IMR-90 (cell line): ENCODE measurements at regions not wholly inside any gene's neighbourhood (a gene's known extent, or its start where the extent isn't known, plus 50 kb on each side); places are given as distances from the start of the nearest gene placed in this dataset.

Experiments used
- ATAC-seq: fragments of 200-7000 bp; cut with Tn5 transposase; 2 replicates; pipeline ENCODE4 v1.9.1; 2020; ENCODE audit warnings: low read depth, mild to moderate bottlenecking, moderate library complexity
- BruUV-seq: library from RNA; stranded (reverse); fragments of 400-500 nt; replicated peaks from 2 replicates; lab custom pipeline; 2021; lab: Mats Ljungman, UMichigan
- CTCF ChIA-PET: fragments of 300-600 bp; formaldehyde crosslinking; extraction: SDS; loops from one replicate; lab custom pipeline; 2021; ENCODE audit warnings: antibody characterized with exemption; lab: Yijun Ruan, JAX
- POLR2A ChIA-PET: fragments of 300-600 bp; sonication (Branson Sonifier 250); formaldehyde crosslinking; loops from one replicate; lab custom pipeline; 2022; ENCODE audit warnings: antibody characterized with exemption; ENCODE audit not compliant: unreplicated experiment; lab: Charles Lee
- DNase-seq: peaks from one replicate; pipeline ENCODE4 v3.0.0; 2013
- H2AFZ ChIP-seq: replicated peaks from 2 replicates; pipeline ENCODE3; 2013; ENCODE audit warnings: low read length, mild to moderate bottlenecking; ENCODE audit not compliant: poor library complexity
- H2AK5ac ChIP-seq: 2 replicates; pipeline ENCODE4 v1.6.1; 2013; ENCODE audit warnings: low read depth, low read length, inconsistent platforms
- H2AK9ac ChIP-seq: replicated peaks from 2 replicates; pipeline ENCODE3; 2013; ENCODE audit warnings: mild to moderate bottlenecking, low read depth, low read length, moderate library complexity; ENCODE audit not compliant: poor library complexity
- H2BK120ac ChIP-seq: 2 replicates; pipeline ENCODE4 v1.6.1; 2013; ENCODE audit warnings: low read depth, low read length, inconsistent platforms
- H2BK15ac ChIP-seq: 3 replicates; pipeline ENCODE4 v1.6.1; 2013; ENCODE audit warnings: low read depth, low read length, inconsistent platforms
- H2BK20ac ChIP-seq: 2 replicates; pipeline ENCODE4 v1.6.1; 2013; ENCODE audit warnings: low read depth, mild to moderate bottlenecking, inconsistent platforms, low read length, moderate library complexity
- H2BK5ac ChIP-seq: 2 replicates; pipeline ENCODE4 v1.6.1; 2013; ENCODE audit warnings: mild to moderate bottlenecking, low read depth, low read length, inconsistent platforms; ENCODE audit not compliant: poor library complexity, severe bottlenecking
- H3K14ac ChIP-seq: replicated peaks from 2 replicates; pipeline ENCODE4 v1.6.1; 2013; ENCODE audit warnings: low read depth, low read length, inconsistent platforms
- H3K18ac ChIP-seq: 2 replicates; pipeline ENCODE4 v1.6.1; 2013; ENCODE audit warnings: low read depth, low read length, control low read depth
- H3K23ac ChIP-seq: 2 replicates; pipeline ENCODE4 v1.6.1; 2013; ENCODE audit warnings: low read depth, low read length, inconsistent platforms
- H3K27ac ChIP-seq: 2 replicates; pipeline ENCODE4 v1.5.1; 2013; ENCODE audit warnings: mild to moderate bottlenecking, control low read depth, low read length; ENCODE audit not compliant: insufficient read depth
- H3K27me3 ChIP-seq: 2 replicates; pipeline ENCODE4 v1.6.1; 2013; ENCODE audit warnings: low read length; ENCODE audit not compliant: control insufficient read depth, insufficient read depth
- H3K36me3 ChIP-seq: 2 replicates; pipeline ENCODE4 v1.6.1; 2013; ENCODE audit warnings: low read length, mixed read lengths; ENCODE audit not compliant: control insufficient read depth, insufficient read depth
- H3K4ac ChIP-seq: 2 replicates; pipeline ENCODE4 v1.6.1; 2013; ENCODE audit warnings: low read depth, low read length, inconsistent platforms
- H3K4me1 ChIP-seq: 2 replicates; pipeline ENCODE4 v1.6.1; 2013; ENCODE audit warnings: low read length, mixed read lengths; ENCODE audit not compliant: control insufficient read depth, insufficient read depth
- H3K4me2 ChIP-seq: 2 replicates; pipeline ENCODE4 v1.6.1; 2013; ENCODE audit warnings: low read depth, mild to moderate bottlenecking, control low read depth, low read length, moderate library complexity
- H3K4me3 ChIP-seq: 2 replicates; pipeline ENCODE4 v1.5.1; 2013; ENCODE audit warnings: low read depth, mild to moderate bottlenecking, control low read depth, low read length, moderate library complexity; ENCODE audit not compliant: insufficient read depth
- H3K56ac ChIP-seq: 2 replicates; pipeline ENCODE4 v1.6.1; 2013; ENCODE audit warnings: low read length, inconsistent platforms; ENCODE audit not compliant: insufficient read depth; ENCODE audit errors: extremely low read depth
- H3K79me1 ChIP-seq, 2 experiments: 2 replicates each; pipeline ENCODE4 v1.6.1; 2013; ENCODE audit warnings: low read length in 2 of 2, inconsistent platforms in 1 of 2, low read depth in 1 of 2
- H3K9ac ChIP-seq: 2 replicates; pipeline ENCODE4 v1.6.1; 2013; ENCODE audit warnings: low read depth, low read length, control low read depth
- H3K9me1 ChIP-seq: 2 replicates; pipeline ENCODE4 v1.6.1; 2013; ENCODE audit warnings: low read length, inconsistent platforms; ENCODE audit not compliant: insufficient read depth
- H3K9me3 ChIP-seq: 2 replicates; pipeline ENCODE4 v1.6.1; 2013; ENCODE audit warnings: low read length; ENCODE audit not compliant: control insufficient read depth, insufficient read depth
- H4K20me1 ChIP-seq: 2 replicates; pipeline ENCODE4 v1.6.1; 2013; ENCODE audit warnings: low read length, inconsistent platforms; ENCODE audit not compliant: insufficient read depth
- H4K5ac ChIP-seq: 2 replicates; pipeline ENCODE4 v1.6.1; 2013; ENCODE audit warnings: mild to moderate bottlenecking, low read depth, low read length, control low read depth
- H4K8ac ChIP-seq, 2 experiments: 2 replicates each; pipeline ENCODE4 v1.6.1; 2013; ENCODE audit warnings: low read depth in 2 of 2, low read length in 2 of 2, control low read depth in 1 of 2, inconsistent platforms in 1 of 2
- H4K91ac ChIP-seq: 2 replicates; pipeline ENCODE4 v1.6.1; 2013; ENCODE audit warnings: low read depth, low read length, inconsistent platforms; ENCODE audit not compliant: insufficient read depth
- BHLHE40 ChIP-seq: fragments of 150-350 bp; IDR thresholded peaks from 2 replicates; pipeline ENCODE4 v1.6.1; 2016; ENCODE audit warnings: mild to moderate bottlenecking, low read depth, low read length
- CHD1 ChIP-seq: IDR thresholded peaks from 2 replicates; pipeline ENCODE4 v1.6.1; 2012; ENCODE audit warnings: low read depth, low read length, improper control_type of control experiment
- CTCF ChIP-seq: conservative IDR thresholded peaks from 2 replicates; pipeline ENCODE4 v1.5.1; 2012; ENCODE audit warnings: mild to moderate bottlenecking, low read depth, low read length, improper control_type of control experiment
- MAZ ChIP-seq: IDR thresholded peaks from 2 replicates; pipeline ENCODE4 v1.6.1; 2012; ENCODE audit warnings: low read depth, mild to moderate bottlenecking, low read length, improper control_type of control experiment, moderate library complexity, borderline replicate concordance
- MXI1 ChIP-seq: IDR thresholded peaks from 2 replicates; pipeline ENCODE4 v1.6.1; 2012; ENCODE audit warnings: low read depth, mild to moderate bottlenecking, low read length, moderate library complexity, borderline replicate concordance
- NFE2L2 ChIP-seq: fragments of 150-350 bp; IDR thresholded peaks from 2 replicates; pipeline ENCODE4 v1.6.1; 2016; ENCODE audit warnings: low read depth, mild to moderate bottlenecking, low read length
- POLR2A ChIP-seq: IDR thresholded peaks from 2 replicates; pipeline ENCODE4 v1.6.1; 2012; ENCODE audit warnings: mild to moderate bottlenecking, low read depth, low read length
- RCOR1 ChIP-seq: IDR thresholded peaks from 2 replicates; pipeline ENCODE4 v1.6.1; 2012; ENCODE audit warnings: mild to moderate bottlenecking, low read length, improper control_type of control experiment; ENCODE audit not compliant: insufficient replicate concordance
- RFX5 ChIP-seq: IDR thresholded peaks from 2 replicates; pipeline ENCODE4 v1.8.0; 2012; ENCODE audit warnings: low read depth, mild to moderate bottlenecking, low read length, moderate library complexity
- USF2 ChIP-seq: fragments of 150-350 bp; IDR thresholded peaks from 2 replicates; pipeline ENCODE4 v1.6.1; 2017; ENCODE audit warnings: mild to moderate bottlenecking, antibody characterized with exemption, low read length, low read depth
- whole genome bisulfite sequencing, 2 experiments: methylation state at CpG; one replicate each; pipeline versions ENCODE4 v1.1.5 to v1.1.7; 2013; ENCODE audit warnings: missing lambda C conversion rate in 2 of 2; ENCODE audit not compliant: insufficient read length in 1 of 2; ENCODE audit errors: extremely low coverage in 2 of 2; 5-methylcytosine and 5-hydroxymethylcytosine counted together
- dilution Hi-C: fragments of 300-500 bp; cut with HindIII; formaldehyde crosslinking; loops from one replicate; pipeline ENCODE4 v1.14.3; 2018; ENCODE audit warnings: low sequenced_read_pairs; ENCODE audit not compliant: unreplicated experiment
- in situ Hi-C: fragments of 300-500 bp; cut with MboI; formaldehyde crosslinking; loops from 3 replicates; pipeline ENCODE4 v1.14.3; 2019; ENCODE audit warnings: low sequenced_read_pairs, inconsistent platforms, mixed read lengths
- intact Hi-C: fragments of 100-400 bp; cut with micrococcal nuclease; formaldehyde crosslinking; loops from 2 replicates; pipeline ENCODE4 v1.10.0; 2022

- intact Hi-C loops (no loop called here), in situ Hi-C loops (no loop called here), dilution Hi-C loops (no loop called here)
- H3K27ac ChIP-seq, result no peak overlapping the region
- no peak overlapping the region for H4K91ac ChIP-seq
- H3K79me1 ChIP-seq, result no peaks in the 10 kb centered on the region
- no peak for TF ChIP-seq RFX5
- TF ChIP-seq CTCF, result no peak
- TF ChIP-seq POLR2A, result no peak
- no peak for TF ChIP-seq MAZ
- no peak for TF ChIP-seq CHD1
- TF ChIP-seq BHLHE40, result no peak
- TF ChIP-seq RCOR1, result no peak
- TF ChIP-seq USF2, result no peak
- no peak for TF ChIP-seq NFE2L2
- TF ChIP-seq MXI1, result no peak
- H4K5ac ChIP-seq, result no peak overlapping the region
- H3K27me3 ChIP-seq, result no peaks in the 10 kb centered on the region
- H3K14ac ChIP-seq, result no peak overlapping the region
- ChIA-PET POLR2A (no interaction called here), CTCF (no interaction called here)
- no peak overlapping the region for H2BK20ac ChIP-seq
- no peak overlapping the region for H3K4me3 ChIP-seq
- no peak overlapping the region for H2AK9ac ChIP-seq
- H3K9me3 ChIP-seq, result peaks cover 5% of the 10 kb centered on the region; the same call in 1 of the 2 replicates
- no peak overlapping the region for H2AFZ ChIP-seq
- H2AK5ac ChIP-seq, result no peak overlapping the region
- no TSS peak for BruUV-seq
- no peaks in the 10 kb centered on the region for H3K4me1 ChIP-seq
- no peaks in the 10 kb centered on the region for H4K20me1 ChIP-seq
- no peak overlapping the region for H3K4ac ChIP-seq
- no peak overlapping the region for H3K4me2 ChIP-seq
- no peak overlapping the region for H2BK5ac ChIP-seq
- H3K36me3 ChIP-seq, result no peaks in the 10 kb centered on the region
- H2BK120ac ChIP-seq, result no peak overlapping the region
- no peak overlapping the region for H3K56ac ChIP-seq
- H4K8ac ChIP-seq, result no peak overlapping the region
- no peak overlapping the region for H3K23ac ChIP-seq
- no peak overlapping the region for H3K18ac ChIP-seq
- no peak overlapping the region for H2BK15ac ChIP-seq
- H3K9me1 ChIP-seq, result no peaks in the 10 kb centered on the region
- WGBS, 2 experiments, result no CpG with 5 or more reads among the region's 1 CpG
- no peak overlapping the region for H3K9ac ChIP-seq
- DNase-seq, result no peak
- no peak for ATAC-seq
Measured at GRCh38 chr3:82676356-82677026, 915.0 kb upstream of the GBE1 start.
